ENCODE measurements at regions not wholly inside any gene's neighbourhood (a gene's known extent, or its start where the extent isn't known, plus 50 kb on each side); places are given as distances from the start of the nearest gene placed in this dataset.

GRCh38 chr16:79757163-79757562, 156.6 kb upstream of the MAF start:
- TF ChIP-seq ELF4 (IDR thresholded peaks at IDR 0.05), result no peak
- no peak for TF ChIP-seq ARNT (IDR thresholded peaks at IDR 0.05)
- no peak for TF ChIP-seq BHLHE40 (IDR thresholded peaks at IDR 0.05; ENCODE audit: borderline replicate concordance)
- TF ChIP-seq SP1 (IDR thresholded peaks at IDR 0.05), result no peak
- TF ChIP-seq, protein P1, sequence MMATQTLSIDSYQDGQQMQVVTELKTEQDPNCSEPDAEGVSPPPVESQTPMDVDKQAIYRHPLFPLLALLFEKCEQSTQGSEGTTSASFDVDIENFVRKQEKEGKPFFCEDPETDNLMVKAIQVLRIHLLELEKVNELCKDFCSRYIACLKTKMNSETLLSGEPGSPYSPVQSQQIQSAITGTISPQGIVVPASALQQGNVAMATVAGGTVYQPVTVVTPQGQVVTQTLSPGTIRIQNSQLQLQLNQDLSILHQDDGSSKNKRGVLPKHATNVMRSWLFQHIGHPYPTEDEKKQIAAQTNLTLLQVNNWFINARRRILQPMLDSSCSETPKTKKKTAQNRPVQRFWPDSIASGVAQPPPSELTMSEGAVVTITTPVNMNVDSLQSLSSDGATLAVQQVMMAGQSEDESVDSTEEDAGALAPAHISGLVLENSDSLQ (IDR thresholded peaks at IDR 0.05), result no peak
- no peak for TF ChIP-seq FOXM1 (IDR thresholded peaks at IDR 0.05; ENCODE audit: borderline replicate concordance)
- no peak for TF ChIP-seq SUZ12 (IDR thresholded peaks at IDR 0.05)
- no peak for TF ChIP-seq HDGF (IDR thresholded peaks at IDR 0.05; ENCODE audit: borderline replicate concordance)
